GM18867 (cell line): ENCODE measurements at regions not wholly inside any gene's neighbourhood (a gene's known extent, or its start where the extent isn't known, plus 50 kb on each side); places are given as distances from the start of the nearest gene placed in this dataset.
"Not testable (repeated sequence)": the region's sequence is repeated elsewhere in the genome, so short reads cannot be mapped to it uniquely, and the experiment has no call there.

Source experiments
- ATAC-seq: cut with Tn5 transposase; IDR thresholded peaks from one replicate; pipeline ENCODE4 v1.9.1; 2021; ENCODE audit warnings: mild to moderate bottlenecking, moderate library complexity; ENCODE audit not compliant: unreplicated experiment

DNA sequence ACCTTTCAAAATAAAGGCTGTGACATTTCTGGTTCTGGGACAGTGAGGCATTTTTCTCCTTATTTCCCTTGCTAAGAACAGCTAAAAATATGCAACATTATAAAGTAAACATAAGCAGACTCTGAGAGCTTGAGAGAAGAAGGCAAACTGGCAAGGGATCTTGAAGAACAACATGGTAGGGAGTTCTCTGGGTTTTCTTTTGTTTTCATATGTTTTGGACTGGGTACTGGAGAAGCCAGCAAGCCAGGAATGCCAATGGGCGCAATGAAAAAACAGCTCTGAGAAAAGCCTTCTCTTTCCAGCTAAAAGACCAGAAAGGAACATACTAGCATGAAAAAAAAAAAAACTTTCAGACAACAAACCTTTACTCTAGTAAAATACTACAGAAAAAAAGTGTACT lies 351.4 kb upstream of the HS6ST1 start:
- no peak for ATAC-seq

DNA sequence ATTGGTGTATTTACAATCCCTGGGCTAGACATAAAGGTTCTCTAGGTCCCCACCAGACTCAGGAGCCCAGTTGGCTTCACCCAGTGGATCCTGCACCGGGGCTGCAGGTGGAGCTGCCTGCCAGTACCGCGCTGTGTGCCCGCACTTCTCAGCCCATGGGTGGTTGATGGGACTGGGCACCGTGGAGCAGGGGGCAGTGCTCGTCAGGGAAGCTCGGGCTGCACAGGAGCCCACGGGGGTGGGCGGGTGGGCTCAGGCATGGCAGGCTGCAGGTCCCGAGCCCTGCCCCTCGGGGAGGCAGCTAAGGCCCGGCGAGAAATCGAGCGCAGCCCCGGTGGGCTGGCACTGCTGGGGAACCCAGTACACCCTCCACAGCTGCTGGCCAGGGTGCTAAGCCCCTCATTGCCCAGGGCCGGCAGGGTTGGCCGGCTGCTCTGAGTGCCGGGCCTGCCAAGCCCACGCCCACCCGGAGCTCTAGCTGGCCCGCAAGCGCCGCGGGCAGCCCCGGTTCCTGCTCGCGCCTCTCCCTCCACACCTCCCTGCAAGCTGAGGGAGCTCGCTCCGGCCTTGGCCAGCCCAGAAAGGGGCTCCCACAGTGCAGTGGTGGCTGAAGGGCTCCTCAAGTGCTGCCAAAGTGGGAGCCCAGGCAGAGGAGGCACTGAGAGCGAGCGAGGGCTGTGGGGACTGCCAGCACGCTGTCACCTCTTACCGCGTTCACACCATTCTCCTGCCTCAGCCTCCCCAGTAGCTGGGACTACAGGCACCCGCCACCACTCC lies 353.5 kb upstream of the HS6ST1 start:
- not testable (repeated sequence) for ATAC-seq

- ATAC-seq, result not testable (repeated sequence)
These were observed 361.0 kb upstream of the HS6ST1 start for GRCh38 chr2:128679680-128680079.

GRCh38 chr2:128681507-128681906 lies 362.8 kb upstream of the HS6ST1 start:
- no peak for ATAC-seq

DNA sequence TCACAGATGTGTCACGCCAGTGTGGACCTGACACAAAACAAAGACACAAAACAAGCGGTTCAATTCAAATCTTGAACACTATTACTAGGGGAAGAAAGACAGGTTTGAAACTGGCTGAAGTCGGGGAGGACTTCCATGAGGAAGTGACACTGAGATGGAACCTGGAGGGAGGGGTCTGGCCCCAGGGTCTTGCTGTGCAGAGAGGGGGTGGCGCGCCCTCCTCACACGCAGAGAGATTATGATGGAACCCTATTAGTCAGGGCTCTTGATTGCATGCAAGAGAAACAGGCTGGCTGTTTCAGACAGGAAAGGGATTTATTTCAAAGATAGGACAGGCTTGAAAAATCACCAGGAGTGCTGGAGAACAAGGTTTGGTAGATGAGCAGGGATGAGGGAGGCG lies 363.6 kb upstream of the HS6ST1 start:
- ATAC-seq, result no peak

GRCh38 chr2:128682729-128683284 lies 364.1 kb upstream of the HS6ST1 start:
- ATAC-seq, result no peak

- no peak for ATAC-seq
These were observed 365.9 kb upstream of the HS6ST1 start for GRCh38 chr2:128684523-128684922.

GRCh38 chr2:128685841-128686496 lies 367.3 kb upstream of the HS6ST1 start:
- ATAC-seq, result no peak

DNA sequence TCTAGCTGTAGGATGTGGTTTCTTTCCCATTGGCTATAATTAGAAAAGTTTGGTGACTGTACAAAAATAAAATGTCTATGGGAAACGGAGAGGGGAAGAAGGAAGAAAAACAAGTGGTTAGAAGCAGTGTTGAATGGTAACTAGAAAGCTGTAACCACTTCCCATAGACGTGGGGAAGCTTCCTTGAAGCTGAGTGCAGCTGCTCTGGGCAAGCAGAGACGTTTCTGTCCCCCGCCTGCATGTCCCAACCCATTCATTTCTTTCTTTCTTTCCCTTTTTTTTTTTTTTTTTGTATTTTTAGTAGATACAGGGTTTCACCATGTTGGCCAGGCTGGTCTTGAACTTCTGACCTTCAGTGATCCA lies 367.8 kb upstream of the HS6ST1 start:
- no peak for ATAC-seq

DNA sequence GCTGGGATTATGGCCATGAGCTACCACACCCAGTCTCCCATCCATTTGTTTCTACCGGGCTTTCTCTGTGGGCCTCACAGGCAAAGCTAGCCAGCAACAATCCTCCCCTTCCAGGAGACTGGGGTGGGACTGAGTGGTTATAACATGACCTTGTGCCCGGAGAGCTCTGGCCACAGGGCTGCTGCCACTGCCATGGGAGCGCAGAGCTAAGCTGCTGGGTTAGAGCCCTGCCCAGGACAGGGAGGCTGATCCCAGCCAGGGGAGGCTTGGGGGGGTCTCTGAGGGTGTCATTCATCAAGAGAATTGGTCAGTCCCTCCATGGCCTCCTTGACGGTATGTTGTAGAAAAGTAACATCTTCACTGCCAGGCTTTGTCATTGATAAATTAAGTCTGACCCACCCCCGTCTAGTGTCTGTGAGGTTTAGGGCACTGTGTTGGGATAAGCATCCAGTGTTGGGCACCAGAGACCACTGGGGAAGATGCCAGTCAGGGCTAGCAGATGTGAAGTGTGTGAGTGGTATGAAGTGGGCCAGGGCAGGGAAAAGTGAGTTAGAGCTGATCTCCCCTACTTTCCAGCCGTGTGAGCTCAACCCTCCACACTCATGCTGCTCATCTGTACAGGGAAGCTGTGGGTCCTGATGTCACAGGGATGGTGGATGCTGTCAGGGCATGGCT lies 368.4 kb upstream of the HS6ST1 start:
- ATAC-seq, result no peak

DNA sequence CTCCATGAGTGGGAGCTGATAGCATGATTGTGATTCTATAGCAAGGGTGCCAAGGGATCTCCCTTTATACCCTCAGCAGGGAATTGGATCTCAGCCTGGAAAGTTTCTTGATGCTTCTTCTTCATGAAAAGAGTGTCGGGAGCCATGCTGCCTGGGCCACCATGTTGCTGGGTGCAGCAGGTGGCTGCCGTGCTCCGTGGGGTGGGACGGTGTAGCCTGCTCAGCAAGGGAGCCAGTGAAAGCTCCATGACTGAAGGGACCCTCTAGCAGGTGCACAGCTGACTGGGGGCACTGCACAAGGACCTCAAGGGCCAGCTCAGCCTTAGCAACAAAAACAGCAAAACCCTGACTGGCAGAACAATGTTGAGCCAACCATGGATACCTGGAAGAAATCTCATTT lies 368.9 kb upstream of the HS6ST1 start:
- no peak for ATAC-seq

DNA sequence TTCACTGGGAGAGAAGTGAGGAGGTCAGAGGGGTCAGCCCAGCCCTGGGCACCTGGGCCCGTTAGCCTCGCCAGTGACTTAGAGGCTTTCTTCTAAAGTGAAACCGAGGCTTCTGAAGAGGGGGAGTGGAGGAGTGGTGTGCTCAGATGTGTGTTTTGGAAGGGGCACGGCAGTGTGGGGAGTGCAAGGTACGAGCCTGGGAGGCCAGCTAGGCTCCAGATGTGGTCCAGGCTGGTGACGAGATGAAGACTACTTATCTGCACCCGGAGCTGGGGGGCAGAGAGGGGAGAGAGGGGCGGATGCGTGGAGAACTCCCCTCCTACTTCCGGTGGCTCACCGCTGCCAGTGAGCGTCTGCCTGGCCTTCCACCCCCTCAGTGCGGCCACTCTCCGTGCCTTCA lies 371.3 kb upstream of the HS6ST1 start:
- no peak for ATAC-seq

- no peak for ATAC-seq
These were observed 371.8 kb upstream of the HS6ST1 start for GRCh38 chr2:128690431-128690830.

DNA sequence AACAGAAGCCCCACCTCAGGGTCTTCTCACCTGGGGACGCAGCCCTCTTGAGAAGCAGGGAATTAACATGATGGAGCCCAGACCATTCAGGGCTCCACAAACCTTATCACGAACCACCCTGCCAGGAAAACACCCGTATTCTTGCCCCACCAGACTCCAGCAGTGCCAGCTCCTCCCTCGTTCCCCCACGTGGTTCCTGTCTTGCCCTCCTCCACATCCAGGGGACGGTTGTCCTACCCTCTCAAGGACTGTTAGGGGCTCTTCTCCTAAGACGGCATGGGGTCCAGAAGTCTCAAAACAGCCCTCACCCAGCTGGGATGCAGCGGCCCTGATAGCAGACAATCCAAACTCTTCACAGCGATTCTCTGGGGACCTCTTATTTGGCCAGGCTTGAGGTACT lies 372.2 kb upstream of the HS6ST1 start:
- ATAC-seq, result no peak

DNA sequence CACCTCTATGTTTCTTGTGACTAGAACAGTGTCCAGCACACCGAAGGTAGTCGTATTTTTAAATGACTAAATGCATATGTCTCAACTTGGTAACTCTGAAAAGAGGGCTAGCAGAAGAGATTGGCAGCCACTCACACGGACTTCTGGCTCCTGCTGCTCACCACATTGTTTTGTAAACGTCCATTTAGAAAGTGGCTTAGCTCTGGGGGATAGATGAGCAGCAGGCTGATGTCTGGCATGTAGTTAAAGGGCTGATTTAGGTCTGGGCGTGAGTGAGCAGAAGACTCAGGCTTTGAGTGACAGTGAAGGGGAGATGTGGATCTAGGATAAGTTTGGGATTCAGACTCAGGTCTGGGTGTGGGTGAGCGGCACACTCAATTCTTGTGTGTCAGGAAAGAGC lies 372.9 kb upstream of the HS6ST1 start:
- ATAC-seq, result no peak

DNA sequence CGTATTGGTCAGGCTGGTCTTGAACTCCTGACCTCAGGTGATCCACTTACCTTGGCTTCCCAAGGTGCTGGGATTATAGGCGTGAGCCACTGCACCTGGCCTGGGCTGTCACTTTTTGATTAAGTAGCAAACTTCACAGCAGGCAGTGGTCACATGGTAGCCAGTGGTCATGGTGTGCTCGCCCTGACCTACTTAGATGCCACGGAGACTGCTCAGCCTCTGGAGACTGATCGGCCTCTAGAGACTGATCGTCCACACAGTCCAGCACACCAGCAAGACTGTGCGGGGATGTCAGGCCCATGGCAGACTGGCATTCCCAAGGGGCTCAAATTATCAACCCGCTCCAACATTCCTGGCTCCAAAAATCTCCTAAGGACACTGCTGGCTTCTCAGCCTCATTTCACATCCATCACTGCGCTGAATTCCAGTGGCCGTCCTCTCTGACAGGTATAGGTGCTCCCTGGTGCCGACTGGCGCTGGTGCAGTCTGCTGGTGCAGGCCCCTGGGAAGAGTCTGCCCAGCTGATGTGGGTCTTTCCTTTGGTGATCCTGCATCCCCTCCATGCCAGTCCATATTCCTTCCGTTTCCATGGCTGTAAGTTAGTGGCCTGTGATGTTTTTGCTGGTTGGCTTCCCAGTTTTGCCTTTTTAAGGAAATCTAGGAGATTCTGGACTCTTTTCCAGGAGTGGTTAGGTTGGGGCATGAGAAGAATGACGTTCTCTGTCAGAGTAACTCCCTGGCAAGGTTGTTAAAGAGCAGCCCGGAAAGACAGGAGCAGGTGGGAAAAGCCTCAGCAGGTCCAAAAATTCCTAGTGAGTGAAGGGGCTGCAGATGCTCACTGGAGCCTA lies 374.5 kb upstream of the HS6ST1 start:
- ATAC-seq, result no peak

GRCh38 chr2:128693743-128694029 lies 375.0 kb upstream of the HS6ST1 start:
- ATAC-seq, result no peak

DNA sequence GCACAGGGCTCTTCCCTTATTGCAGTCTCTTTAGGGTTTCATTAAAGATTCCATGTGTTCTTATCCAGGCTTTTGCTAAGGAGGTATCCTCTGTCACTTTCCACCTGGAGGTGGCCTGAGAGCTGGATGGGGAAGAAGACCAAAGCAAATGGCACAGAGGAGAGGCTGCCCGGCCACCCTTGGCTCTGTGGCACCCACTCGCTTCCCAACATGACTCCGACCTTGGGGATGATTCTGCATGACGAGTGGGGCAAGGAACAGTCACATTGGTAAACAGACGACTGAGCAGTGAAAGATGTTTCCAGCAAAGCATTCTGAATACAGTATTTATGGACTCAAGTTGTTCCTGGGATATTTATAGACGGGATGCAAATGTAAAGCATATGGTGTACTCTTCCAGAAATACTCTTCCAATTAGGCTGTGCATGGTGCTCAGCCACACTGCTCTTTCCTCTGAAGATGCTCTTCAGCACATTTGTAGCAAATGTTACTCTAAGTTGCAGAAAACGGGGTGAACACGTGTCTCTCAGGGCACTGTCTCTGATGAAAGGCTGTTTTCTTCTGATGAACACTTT lies 377.1 kb upstream of the HS6ST1 start:
- ATAC-seq, result no peak

GRCh38 chr2:128696421-128696820 lies 377.8 kb upstream of the HS6ST1 start:
- no peak for ATAC-seq

DNA sequence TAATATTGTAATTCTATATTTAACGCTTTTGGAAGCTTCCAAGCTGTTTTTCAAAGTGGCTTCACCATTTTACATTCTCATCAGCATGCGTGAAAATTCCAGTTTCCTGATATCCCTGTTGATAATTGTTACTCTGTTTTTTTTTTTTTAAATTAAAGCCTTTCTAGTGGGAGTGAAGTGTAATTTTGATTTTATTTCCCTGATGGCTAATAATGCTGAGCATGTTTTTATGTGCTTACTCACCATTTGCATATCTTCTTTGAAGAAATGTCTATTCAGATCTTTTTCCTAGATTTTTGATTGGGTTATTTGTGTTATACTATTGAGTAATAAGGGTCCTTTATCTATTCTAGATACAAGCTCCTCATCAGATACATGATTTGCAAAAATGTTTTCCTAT lies 382.8 kb upstream of the HS6ST1 start:
- no peak for ATAC-seq

DNA sequence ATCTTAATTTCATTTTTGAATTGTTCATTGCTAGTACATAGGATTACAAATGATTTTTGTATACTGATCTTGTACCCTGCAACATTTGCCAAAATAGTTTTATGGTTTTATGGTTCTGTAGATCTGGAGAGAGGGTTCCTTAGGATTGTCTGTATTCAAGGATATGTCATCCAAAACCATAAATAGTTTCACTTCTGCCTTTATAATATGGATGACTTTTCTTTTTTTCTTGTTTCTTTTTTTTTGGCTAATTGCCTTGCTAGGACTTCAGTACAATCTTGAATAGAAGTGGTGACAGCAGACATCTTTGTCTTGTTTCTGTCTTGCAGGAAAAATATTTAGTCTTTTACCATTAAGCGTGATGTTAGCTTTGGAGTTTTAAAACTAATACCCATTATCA lies 383.9 kb upstream of the HS6ST1 start:
- no peak for ATAC-seq
